SK-N-SH treated with all-trans-retinoic acid at 6 μM for 48 hours (cell line): ENCODE measurements at regions not wholly inside any gene's neighbourhood (a gene's known extent, or its start where the extent isn't known, plus 50 kb on each side); places are given as distances from the start of the nearest gene placed in this dataset.

Experiments
- ARNTL ChIP-seq: fragments of 450-650 bp; formaldehyde crosslinking; IDR thresholded peaks from 2 replicates; pipeline ENCODE4 v1.5.0; 2020; ENCODE audit warnings: low read depth, mild to moderate bottlenecking, moderate library complexity, borderline replicate concordance
- GLIS3 ChIP-seq: fragments of 250-450 bp; sonication (Bioruptor Pico); IDR thresholded peaks from 2 replicates; pipeline ENCODE4 v1.5.0; 2020; ENCODE audit warnings: mild to moderate bottlenecking, moderate library complexity
- ISL1 ChIP-seq: fragments of 250-450 bp; sonication (Bioruptor Pico); IDR thresholded peaks from 2 replicates; pipeline ENCODE4 v2.1.2; 2022; ENCODE audit warnings: mild to moderate bottlenecking, moderate library complexity
- PATZ1 ChIP-seq: fragments of 250-450 bp; sonication (Bioruptor Pico); IDR thresholded peaks from 2 replicates; pipeline ENCODE4 v1.8.0; 2020; ENCODE audit warnings: mild to moderate bottlenecking, moderate library complexity, borderline replicate concordance
- RARB ChIP-seq: fragments of 250-450 bp; sonication (Bioruptor Pico); IDR thresholded peaks from 2 replicates; pipeline ENCODE4 v1.8.0; 2021; ENCODE audit warnings: mild to moderate bottlenecking, moderate library complexity
- TOX ChIP-seq: fragments of 250-450 bp; sonication (Bioruptor Pico); IDR thresholded peaks from 2 replicates; pipeline ENCODE4 v1.8.0; 2021; ENCODE audit warnings: mild to moderate bottlenecking, moderate library complexity, borderline replicate concordance
- ZFP3 ChIP-seq: fragments of 250-450 bp; sonication (Bioruptor Pico); IDR thresholded peaks from 2 replicates; pipeline ENCODE4 v1.5.0; 2020; ENCODE audit warnings: mild to moderate bottlenecking, moderate library complexity
- ZFP30 ChIP-seq: fragments of 450-650 bp; formaldehyde crosslinking; IDR thresholded peaks from 2 replicates; pipeline ENCODE4 v1.5.0; 2022; ENCODE audit warnings: mild to moderate bottlenecking, moderate library complexity
- ZNF70 ChIP-seq: fragments of 450-650 bp; formaldehyde crosslinking; IDR thresholded peaks from 2 replicates; pipeline ENCODE4 v1.5.0; 2020; ENCODE audit warnings: mild to moderate bottlenecking, moderate library complexity
- TF ChIP-seq, protein P1 (sequence below): fragments of 250-450 bp; sonication (Bioruptor Pico); IDR thresholded peaks from 2 replicates; pipeline ENCODE4 v1.5.1; 2021; ENCODE audit warnings: mild to moderate bottlenecking, moderate library complexity

- TF ChIP-seq RARB (no peak), ZFP30 (no peak), ISL1 (CRISPR knock-in tag) (no peak), ZFP3 (no peak), TOX (CRISPR knock-in tag) (no peak), ZNF70 (CRISPR knock-in tag) (no peak), PATZ1 (CRISPR knock-in tag) (no peak), ARNTL (CRISPR knock-in tag) (no peak), GLIS3 (no peak)
- TF ChIP-seq, protein P1, sequence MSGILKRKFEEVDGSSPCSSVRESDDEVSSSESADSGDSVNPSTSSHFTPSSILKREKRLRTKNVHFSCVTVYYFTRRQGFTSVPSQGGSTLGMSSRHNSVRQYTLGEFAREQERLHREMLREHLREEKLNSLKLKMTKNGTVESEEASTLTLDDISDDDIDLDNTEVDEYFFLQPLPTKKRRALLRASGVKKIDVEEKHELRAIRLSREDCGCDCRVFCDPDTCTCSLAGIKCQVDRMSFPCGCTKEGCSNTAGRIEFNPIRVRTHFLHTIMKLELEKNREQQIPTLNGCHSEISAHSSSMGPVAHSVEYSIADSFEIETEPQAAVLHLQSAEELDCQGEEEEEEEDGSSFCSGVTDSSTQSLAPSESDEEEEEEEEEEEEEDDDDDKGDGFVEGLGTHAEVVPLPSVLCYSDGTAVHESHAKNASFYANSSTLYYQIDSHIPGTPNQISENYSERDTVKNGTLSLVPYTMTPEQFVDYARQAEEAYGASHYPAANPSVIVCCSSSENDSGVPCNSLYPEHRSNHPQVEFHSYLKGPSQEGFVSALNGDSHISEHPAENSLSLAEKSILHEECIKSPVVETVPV (CRISPR knock-in tag) = no peak
Measured at GRCh38 chr10:3935141-3935540, 150.1 kb upstream of the KLF6 start.
